Neural progenitor cell (in vitro differentiated cells): ENCODE measurements at regions not wholly inside any gene's neighbourhood (a gene's known extent, or its start where the extent isn't known, plus 50 kb on each side); places are given as distances from the start of the nearest gene placed in this dataset.

Experiments used
- DNase-seq: peaks from one replicate; pipeline ENCODE4 v3.0.0-alpha.2; 2016; ENCODE audit warnings: low spot score
- H2AFZ ChIP-seq: fragments of 200-600 bp; sonication (generic); replicated peaks from 2 replicates; pipeline ENCODE4 v1.6.1; 2016; ENCODE audit warnings: antibody characterized with exemption
- H3F3A ChIP-seq: fragments of 200-600 bp; sonication (generic); 2 replicates; pipeline ENCODE4 v1.6.1; 2016; ENCODE audit warnings: antibody characterized with exemption, low read depth
- H3K27ac ChIP-seq: fragments of 200-600 bp; sonication (generic); 2 replicates; pipeline ENCODE4 v1.5.1; 2016; ENCODE audit warnings: mild to moderate bottlenecking
- H3K27me3 ChIP-seq: fragments of 200-600 bp; sonication (generic); 2 replicates; pipeline ENCODE4 v1.6.1; 2016; ENCODE audit warnings: mild to moderate bottlenecking, moderate library complexity
- H3K36me3 ChIP-seq: fragments of 200-600 bp; sonication (generic); 2 replicates; pipeline ENCODE4 v1.5.1; 2016
- H3K4me1 ChIP-seq: fragments of 200-600 bp; sonication (generic); 2 replicates; pipeline ENCODE4 v1.6.1; 2016; ENCODE audit warnings: mixed run types
- H3K4me2 ChIP-seq: fragments of 200-600 bp; sonication (generic); 2 replicates; pipeline ENCODE4 v1.6.1; 2016
- H3K4me3 ChIP-seq: fragments of 200-600 bp; sonication (generic); 2 replicates; pipeline ENCODE4 v1.5.1; 2016
- H3K79me2 ChIP-seq: fragments of 200-600 bp; sonication (generic); 2 replicates; pipeline ENCODE4 v1.6.1; 2016; ENCODE audit warnings: low read depth
- H3K9ac ChIP-seq: fragments of 200-600 bp; sonication (generic); 2 replicates; pipeline ENCODE4 v1.6.1; 2016
- H3K9me3 ChIP-seq: fragments of 200-600 bp; sonication (generic); 2 replicates; pipeline ENCODE4 v1.5.1; 2016; ENCODE audit warnings: low read depth
- H4K20me1 ChIP-seq: fragments of 200-600 bp; sonication (generic); 2 replicates; pipeline ENCODE4 v1.6.1; 2016; ENCODE audit warnings: low read depth
- H3K27ac Mint-ChIP-seq: 3 replicates; pipeline ENCODE4 v1.8.0; 2021; ENCODE audit warnings: mixed read lengths
- H3K27me3 Mint-ChIP-seq: 2 replicates; pipeline ENCODE4 v1.8.0; 2022; ENCODE audit warnings: low read depth, mild to moderate bottlenecking, inconsistent platforms, moderate library complexity, mixed read lengths; ENCODE audit not compliant: insufficient read depth
- H3K36me3 Mint-ChIP-seq: 3 replicates; pipeline ENCODE4 v1.8.0; 2021; ENCODE audit warnings: mixed read lengths
- H3K4me1 Mint-ChIP-seq: 3 replicates; pipeline ENCODE4 v1.8.0; 2021; ENCODE audit warnings: mixed read lengths
- H3K4me3 Mint-ChIP-seq: 3 replicates; pipeline ENCODE4 v1.8.0; 2021; ENCODE audit warnings: mild to moderate bottlenecking, moderate library complexity, mixed read lengths
- H3K9me3 Mint-ChIP-seq: 3 replicates; pipeline ENCODE4 v1.8.0; 2020; ENCODE audit warnings: mixed read lengths
- EZH2 ChIP-seq: fragments of 200-600 bp; sonication (generic); IDR thresholded peaks from 2 replicates; pipeline ENCODE4 v1.6.1; 2017; ENCODE audit warnings: antibody characterized with exemption, mild to moderate bottlenecking, moderate library complexity
- EZH2phosphoT487 ChIP-seq: fragments of 200-600 bp; sonication (generic); IDR thresholded peaks from 2 replicates; pipeline ENCODE4 v1.6.1; 2017; ENCODE audit warnings: antibody characterized with exemption
- TF ChIP-seq, protein P1 (sequence below): fragments of 200-600 bp; sonication (generic); IDR thresholded peaks from 2 replicates; pipeline ENCODE4 v1.5.1; 2017; ENCODE audit warnings: antibody characterized with exemption, mild to moderate bottlenecking

DNA sequence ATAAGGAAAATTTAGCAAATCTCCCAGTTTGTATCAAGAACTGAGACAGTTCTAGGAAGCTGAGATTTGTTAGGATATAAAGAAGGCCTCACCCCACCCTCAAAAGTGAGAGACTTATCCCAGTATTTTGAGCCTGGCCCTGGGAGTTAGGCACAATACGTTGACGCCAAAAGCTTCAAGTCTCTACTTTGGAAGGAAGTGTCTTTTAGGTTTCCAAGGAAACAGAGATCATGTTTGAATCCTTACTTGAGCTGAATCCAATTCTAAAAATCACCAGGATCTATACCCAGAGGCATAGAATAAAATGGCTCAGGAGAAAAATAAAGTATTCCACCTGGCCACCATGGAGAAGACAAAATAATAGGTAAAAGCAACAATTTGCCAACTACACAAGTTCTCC, 115.9 kb upstream of the NRG3 start:
- Histone ChIP-seq H3F3A (no peaks in the 10 kb centered on the region), H3K36me3 (no peaks in the 10 kb centered on the region), H3K79me2 (no peaks in the 10 kb centered on the region), H2AFZ (no peak overlapping the region), H4K20me1 (no peaks in the 10 kb centered on the region), H3K9me3 (no peaks in the 10 kb centered on the region), H3K9ac (no peak overlapping the region), H3K4me2 (no peak overlapping the region), H3K27ac (no peak overlapping the region), H3K27me3 (no peaks in the 10 kb centered on the region), H3K4me3 (no peak overlapping the region), H3K4me1 (no peaks in the 10 kb centered on the region)
- H3K27ac Mint-ChIP-seq = no peak overlapping the region
- TF ChIP-seq EZH2 (no peak), EZH2phosphoT487 (no peak)
- TF ChIP-seq, protein P1, sequence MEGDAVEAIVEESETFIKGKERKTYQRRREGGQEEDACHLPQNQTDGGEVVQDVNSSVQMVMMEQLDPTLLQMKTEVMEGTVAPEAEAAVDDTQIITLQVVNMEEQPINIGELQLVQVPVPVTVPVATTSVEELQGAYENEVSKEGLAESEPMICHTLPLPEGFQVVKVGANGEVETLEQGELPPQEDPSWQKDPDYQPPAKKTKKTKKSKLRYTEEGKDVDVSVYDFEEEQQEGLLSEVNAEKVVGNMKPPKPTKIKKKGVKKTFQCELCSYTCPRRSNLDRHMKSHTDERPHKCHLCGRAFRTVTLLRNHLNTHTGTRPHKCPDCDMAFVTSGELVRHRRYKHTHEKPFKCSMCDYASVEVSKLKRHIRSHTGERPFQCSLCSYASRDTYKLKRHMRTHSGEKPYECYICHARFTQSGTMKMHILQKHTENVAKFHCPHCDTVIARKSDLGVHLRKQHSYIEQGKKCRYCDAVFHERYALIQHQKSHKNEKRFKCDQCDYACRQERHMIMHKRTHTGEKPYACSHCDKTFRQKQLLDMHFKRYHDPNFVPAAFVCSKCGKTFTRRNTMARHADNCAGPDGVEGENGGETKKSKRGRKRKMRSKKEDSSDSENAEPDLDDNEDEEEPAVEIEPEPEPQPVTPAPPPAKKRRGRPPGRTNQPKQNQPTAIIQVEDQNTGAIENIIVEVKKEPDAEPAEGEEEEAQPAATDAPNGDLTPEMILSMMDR = no peak
- H3K9me3 Mint-ChIP-seq = no peaks in the 10 kb centered on the region
- no peak for DNase-seq
- no peaks in the 10 kb centered on the region for H3K27me3 Mint-ChIP-seq
- H3K4me1 Mint-ChIP-seq = no peaks in the 10 kb centered on the region
- H3K36me3 Mint-ChIP-seq = no peaks in the 10 kb centered on the region
- H3K4me3 Mint-ChIP-seq = no peak overlapping the region

DNA sequence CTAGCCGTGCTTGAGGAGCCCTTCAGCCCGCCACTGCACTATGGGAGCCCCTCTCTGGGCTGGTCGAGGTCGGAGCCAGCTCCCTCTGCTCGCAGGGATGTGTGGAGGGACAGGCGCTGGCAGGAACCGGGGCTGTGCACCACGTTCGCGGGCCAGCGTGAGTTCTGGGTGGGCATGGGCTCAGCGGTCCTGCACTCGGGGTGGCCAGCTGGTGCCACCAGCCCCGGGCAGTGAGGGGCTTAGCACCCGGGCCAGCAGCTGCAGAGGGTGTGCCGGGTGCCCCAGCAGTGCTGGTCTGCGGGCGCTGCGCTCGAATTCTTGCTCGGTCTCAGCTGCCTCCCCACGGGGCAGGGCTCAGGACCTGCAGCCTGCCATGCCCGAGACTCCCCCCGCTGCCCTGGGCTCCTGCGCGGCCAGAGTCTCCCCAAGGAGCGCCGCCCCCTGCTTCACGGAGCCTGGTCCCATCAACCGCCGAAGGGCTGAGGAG, 90.8 kb upstream of the NRG3 start:
- TF ChIP-seq EZH2phosphoT487 = no peak
- TF ChIP-seq, protein P1 = no peak
- TF ChIP-seq EZH2 = no peak
- Mint-ChIP-seq H3K4me1 (no peaks in the 10 kb centered on the region), H3K36me3 (no peaks in the 10 kb centered on the region)

DNA sequence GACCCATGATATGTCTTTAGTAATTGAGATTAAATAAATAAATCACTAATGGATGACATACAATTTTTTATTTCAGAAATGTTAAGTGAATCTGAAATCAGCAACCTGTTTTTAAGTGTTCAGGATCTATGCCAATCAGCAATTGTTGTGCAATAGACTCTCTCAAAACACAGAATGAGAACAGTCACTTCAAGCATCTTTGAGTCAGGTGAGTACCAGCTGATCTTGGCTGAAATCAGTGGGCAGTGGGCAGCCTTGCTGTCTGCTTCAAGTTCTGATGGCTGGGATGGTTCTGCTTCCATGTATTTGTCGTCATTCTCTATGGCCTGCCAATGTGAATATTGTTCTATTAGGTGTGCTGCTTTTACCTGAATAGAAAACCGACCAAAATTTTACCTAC, 82.3 kb upstream of the NRG3 start:
- H3K27me3 Mint-ChIP-seq = no peaks in the 10 kb centered on the region
- TF ChIP-seq, protein P1 = no peak
- no peak for TF ChIP-seq EZH2phosphoT487
- no peak for TF ChIP-seq EZH2
- Histone ChIP-seq H3K27me3 (no peaks in the 10 kb centered on the region), H3K36me3 (no peaks in the 10 kb centered on the region), H3K9ac (no peak overlapping the region), H3F3A (no peaks in the 10 kb centered on the region), H3K27ac (no peak overlapping the region), H3K9me3 (no peaks in the 10 kb centered on the region), H3K4me1 (no peaks in the 10 kb centered on the region), H3K4me2 (no peak overlapping the region), H3K4me3 (no peak overlapping the region), H4K20me1 (no peaks in the 10 kb centered on the region), H2AFZ (no peak overlapping the region), H3K79me2 (no peaks in the 10 kb centered on the region)
- H3K36me3 Mint-ChIP-seq = no peaks in the 10 kb centered on the region
- H3K9me3 Mint-ChIP-seq = no peaks in the 10 kb centered on the region
- H3K4me3 Mint-ChIP-seq = no peak overlapping the region
- H3K27ac Mint-ChIP-seq = no peak overlapping the region
- DNase-seq = no peak
- no peaks in the 10 kb centered on the region for H3K4me1 Mint-ChIP-seq

More for the DNA sequence above, 90.8 kb upstream of the NRG3 start:
- no peaks in the 10 kb centered on the region for H3F3A ChIP-seq
- Mint-ChIP-seq H3K27me3 (peaks cover 5% of the 10 kb centered on the region), H3K27ac (no peak overlapping the region), H3K4me3 (no peak overlapping the region), H3K9me3 (peaks cover 5% of the 10 kb centered on the region)
- H3K4me1 ChIP-seq = no peaks in the 10 kb centered on the region
- H3K79me2 ChIP-seq = no peaks in the 10 kb centered on the region
- no peak for DNase-seq
- no peak overlapping the region for H3K4me3 ChIP-seq
- H3K36me3 ChIP-seq = no peaks in the 10 kb centered on the region
- H3K27ac ChIP-seq = no peak overlapping the region
- H2AFZ ChIP-seq = no peak overlapping the region
- H3K9me3 ChIP-seq = no peaks in the 10 kb centered on the region
- no peak overlapping the region for H3K9ac ChIP-seq
- no peaks in the 10 kb centered on the region for H4K20me1 ChIP-seq
- no peak overlapping the region for H3K4me2 ChIP-seq
- H3K27me3 ChIP-seq = no peaks in the 10 kb centered on the region
